K562 (cell line): ENCODE measurements at regions not wholly inside any gene's neighbourhood (a gene's known extent, or its start where the extent isn't known, plus 50 kb on each side); places are given as distances from the start of the nearest gene placed in this dataset.

Experiments
- ATAC-seq: fragments of 200-7000 bp; cut with Tn5 transposase; 3 replicates; pipeline ENCODE4 v1.9.1; 2020; ENCODE audit warnings: moderate library complexity
- BruUV-seq: library from RNA; stranded (reverse); fragments of 400-500 nt; replicated peaks from 2 replicates; lab custom pipeline; 2021; lab: Mats Ljungman, UMichigan
- CTCF ChIA-PET: fragments of 300-600 bp; formaldehyde crosslinking; extraction: SDS; loops from one replicate; lab custom pipeline; 2021; ENCODE audit warnings: low intra/inter-chr PET ratio; lab: Yijun Ruan, JAX
- POLR2A ChIA-PET: fragments of 300-600, 350-650 bp; sonication (Branson Sonifier 250); formaldehyde crosslinking; extraction: SDS; loops from one replicate; lab custom pipeline; 2021; ENCODE audit warnings: antibody characterized with exemption, inconsistent platforms; lab: Yijun Ruan, JAX
- DNase-seq, 4 experiments: peaks; one replicate each; pipeline versions ENCODE4 v3.0.0 to v3.0.0-alpha.2; 2011 to 2018; ENCODE audit warnings: low spot score in 3 of 4, mixed read lengths in 3 of 4; ENCODE audit errors: extremely low read depth in 1 of 4
- FAIRE-seq: peaks from 2 replicates; lab custom pipeline; 2011; peaks lifted over from hg19 to GRCh38; lab: Jason Lieb, UNC
- H2AFZ ChIP-seq: 2 replicates; pipeline ENCODE4 v1.6.0; 2011; ENCODE audit warnings: low read depth, low read length, control low read depth, inconsistent platforms
- H3K27ac ChIP-seq: fragments of 200-600 bp; 3 replicates; pipeline ENCODE4 v1.8.0; 2011; ENCODE audit warnings: low read depth, mild to moderate bottlenecking, control low read depth, inconsistent platforms, low read length, moderate library complexity, mixed read lengths; ENCODE audit errors: extremely low read depth
- H3K27me3 ChIP-seq, 2 experiments: fragments of 300-600 bp in 1 of 2; 2 replicates in 1 of 2; 3 replicates in 1 of 2; pipeline versions ENCODE4 v1.6.0 to v1.8.0; 2011; ENCODE audit warnings: inconsistent platforms in 2 of 2, low read length in 2 of 2, mild to moderate bottlenecking in 1 of 2, mixed read lengths in 1 of 2, moderate library complexity in 1 of 2; ENCODE audit not compliant: control insufficient read depth in 2 of 2, insufficient read depth in 2 of 2
- H3K36me3 ChIP-seq: fragments of 300-600 bp; 3 replicates; pipeline ENCODE4 v1.8.0; 2011; ENCODE audit warnings: mild to moderate bottlenecking, low read length, inconsistent platforms; ENCODE audit not compliant: control insufficient read depth, insufficient read depth
- H3K4me1 ChIP-seq, 2 experiments: fragments of 200-600 bp in 1 of 2; replicated peaks in 1 of 2; 2 replicates in 1 of 2; 3 replicates in 1 of 2; pipeline versions ENCODE4 v1.5.1 to v1.8.0; 2011; ENCODE audit warnings: inconsistent platforms in 2 of 2, low read length in 2 of 2, mild to moderate bottlenecking in 1 of 2, mixed read lengths in 1 of 2, moderate library complexity in 1 of 2; ENCODE audit not compliant: control insufficient read depth in 2 of 2, insufficient read depth in 2 of 2
- H3K4me2 ChIP-seq: 2 replicates; pipeline ENCODE4 v1.6.1; 2011; ENCODE audit warnings: low read length, control low read depth, inconsistent platforms, mixed read lengths; ENCODE audit not compliant: insufficient read depth
- H3K4me3 ChIP-seq: fragments of 200-600 bp; sonication (generic), shearing (Covaris generic); 2 replicates; pipeline ENCODE4 v1.5.1; 2016; ENCODE audit warnings: control low read depth, inconsistent platforms
- H3K79me2 ChIP-seq: fragments of 200-600 bp; 3 replicates; pipeline ENCODE4 v1.8.0; 2011; ENCODE audit warnings: low read length, inconsistent platforms; ENCODE audit not compliant: control insufficient read depth, insufficient read depth
- H3K9ac ChIP-seq, 2 experiments: 2 replicates each; pipeline versions ENCODE4 v1.6.0 to v1.6.1; 2011; ENCODE audit warnings: low read depth in 2 of 2, low read length in 2 of 2, control low read depth in 1 of 2, inconsistent platforms in 1 of 2, mild to moderate bottlenecking in 1 of 2, mixed read lengths in 1 of 2; ENCODE audit not compliant: insufficient read depth in 1 of 2
- H3K9me1 ChIP-seq: one replicate; pipeline ENCODE4 v1.6.0; 2011; ENCODE audit warnings: inconsistent platforms, mild to moderate bottlenecking, low read length, moderate library complexity; ENCODE audit not compliant: control insufficient read depth, insufficient read depth
- H3K9me3 ChIP-seq: replicated peaks from 2 replicates; pipeline ENCODE4 v1.5.1; 2011; ENCODE audit warnings: low read depth, low read length, inconsistent platforms; ENCODE audit not compliant: control insufficient read depth, insufficient read depth
- H4K20me1 ChIP-seq: replicated peaks from 2 replicates; pipeline ENCODE4 v1.6.1; 2011; ENCODE audit warnings: low read length, inconsistent platforms, mixed read lengths; ENCODE audit not compliant: control insufficient read depth, insufficient read depth
- ARID4B ChIP-seq: sonication (generic); formaldehyde crosslinking; IDR thresholded peaks from 2 replicates; pipeline ENCODE4 v1.8.0; 2022; ENCODE audit warnings: mild to moderate bottlenecking, missing genetic modification reagents
- CLOCK ChIP-seq: fragments of 250-450 bp; sonication (Bioruptor Pico); IDR thresholded peaks from 2 replicates; pipeline ENCODE4 v1.4.0; 2020; ENCODE audit warnings: mild to moderate bottlenecking, moderate library complexity, borderline replicate concordance
- EHMT2 ChIP-seq: fragments of 450-650 bp; IDR thresholded peaks from 2 replicates; pipeline ENCODE4 v1.6.1; 2018; ENCODE audit warnings: antibody characterized with exemption
- HDAC8 ChIP-seq: fragments of 450-650 bp; IDR thresholded peaks from 2 replicates; pipeline ENCODE4 v1.6.1; 2016; ENCODE audit warnings: mild to moderate bottlenecking, missing genetic modification characterization, moderate library complexity, missing compliant biosample characterization
- KDM2B ChIP-seq: fragments of 250-450 bp; sonication (Bioruptor Pico); IDR thresholded peaks from 2 replicates; pipeline ENCODE4 v1.8.0; 2021; ENCODE audit warnings: mild to moderate bottlenecking, moderate library complexity
- KLF6 ChIP-seq: fragments of 250-450 bp; sonication (Bioruptor Pico); IDR thresholded peaks from 2 replicates; pipeline ENCODE4 v1.4.0; 2020; ENCODE audit warnings: mild to moderate bottlenecking, moderate library complexity, borderline replicate concordance
- MIER1 ChIP-seq: fragments of 450-650 bp; IDR thresholded peaks from 2 replicates; pipeline ENCODE4 v1.6.1; 2016; ENCODE audit warnings: antibody characterized with exemption, mild to moderate bottlenecking, low read depth
- RUNX1 ChIP-seq: sonication (generic); IDR thresholded peaks from 2 replicates; pipeline ENCODE4 v1.6.1; 2016; ENCODE audit warnings: antibody characterized with exemption, low read depth
- ZC3H4 ChIP-seq: sonication (generic); formaldehyde crosslinking; IDR thresholded peaks from 2 replicates; pipeline ENCODE4 v1.9.0; 2021; ENCODE audit warnings: missing genetic modification reagents, borderline replicate concordance
- ZFP1 ChIP-seq: fragments of 450-650 bp; formaldehyde crosslinking; IDR thresholded peaks from 2 replicates; pipeline ENCODE4 v1.4.0; 2020; ENCODE audit warnings: mild to moderate bottlenecking, mixed read lengths
- ZNF232 ChIP-seq: sonication (generic); formaldehyde crosslinking; IDR thresholded peaks from 2 replicates; pipeline ENCODE4 v1.8.0; 2022; ENCODE audit warnings: mild to moderate bottlenecking, missing genetic modification reagents
- ZSCAN32 ChIP-seq: fragments of 450-650 bp; formaldehyde crosslinking; IDR thresholded peaks from 2 replicates; pipeline ENCODE4 v1.4.0; 2020; ENCODE audit warnings: mild to moderate bottlenecking, moderate library complexity
- WGBS: fragments of 100-300 bp; shearing (Covaris generic); methylation state at CpG from one replicate; pipeline ENCODE4 v1.1.6; 2016; ENCODE audit warnings: low coverage, mixed read lengths; ENCODE audit not compliant: insufficient coverage; ENCODE audit errors: missing lambda C conversion rate; 5-methylcytosine and 5-hydroxymethylcytosine counted together
- in situ Hi-C: fragments of 300-500 bp; cut with MboI; formaldehyde crosslinking; loops from 4 replicates; pipeline ENCODE4 v1.15.0; 2018; ENCODE audit warnings: inconsistent platforms, mixed read lengths
- intact Hi-C: fragments of 100-400 bp; cut with micrococcal nuclease; formaldehyde crosslinking; loops from 2 replicates; pipeline ENCODE4 v1.14.2; 2022
- TF ChIP-seq, protein P1 (sequence below): IDR thresholded peaks from 2 replicates; pipeline ENCODE4 v1.6.1; 2012; ENCODE audit warnings: low read depth, low read length, improper control_type of control experiment, borderline replicate concordance

GRCh38 chr3:104549099-104549714, 817.5 kb upstream of the ALCAM start (continued):
- TF ChIP-seq KLF6 (CRISPR knock-in tag) (no peak), RUNX1 (no peak), CLOCK (no peak)

DNA sequence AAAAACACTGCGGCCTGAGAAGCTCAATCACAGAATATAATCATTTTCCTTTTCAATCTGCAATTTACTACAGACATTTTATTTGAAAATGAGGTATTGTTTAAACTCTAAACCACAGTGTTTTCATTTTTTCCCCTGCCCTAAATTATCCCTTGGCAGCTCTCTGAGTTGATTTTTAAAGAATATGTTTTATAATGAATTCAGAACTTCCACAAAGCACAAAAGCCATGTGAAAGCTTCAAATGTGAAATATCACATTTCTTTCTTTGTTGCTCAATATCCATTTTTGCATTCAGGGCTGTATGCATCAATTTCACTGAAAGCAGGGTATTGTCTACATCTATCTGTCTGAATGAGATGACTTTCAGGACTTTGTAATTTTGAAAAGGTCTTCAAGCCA, 813.6 kb upstream of the ALCAM start:
- Histone ChIP-seq H4K20me1 (no peaks in the 10 kb centered on the region), H3K4me1 (no peaks in the 10 kb centered on the region), H3K4me3 (no peak overlapping the region), H3K27me3 (no peaks in the 10 kb centered on the region), H3K9me3 (no peaks in the 10 kb centered on the region), H2AFZ (no peak overlapping the region), H3K9ac (no peak overlapping the region), H3K9me1 (no peaks in the 10 kb centered on the region), H3K27ac (no peak overlapping the region), H3K36me3 (no peaks in the 10 kb centered on the region), H3K4me2 (no peak overlapping the region), H3K79me2 (no peaks in the 10 kb centered on the region)
- in situ Hi-C loops (no loop called here), intact Hi-C loops (no loop called here)
- ATAC-seq (no peak), FAIRE-seq (no peak), DNase-seq (no peak)
- CTCF ChIA-PET = no interaction called here
- 0% methylated on average over 1 of the region's 1 CpG for WGBS
- POLR2A ChIA-PET = no interaction called here
- no TSS peak for BruUV-seq
- TF ChIP-seq HDAC8 (tag) (no peak), ZNF232 (no peak), ZSCAN32 (CRISPR knock-in tag) (no peak), ZFP1 (no peak), ZC3H4 (no peak), KDM2B (no peak), ARID4B (no peak), EHMT2 (no peak), MIER1 (no peak)
- TF ChIP-seq, protein P1, sequence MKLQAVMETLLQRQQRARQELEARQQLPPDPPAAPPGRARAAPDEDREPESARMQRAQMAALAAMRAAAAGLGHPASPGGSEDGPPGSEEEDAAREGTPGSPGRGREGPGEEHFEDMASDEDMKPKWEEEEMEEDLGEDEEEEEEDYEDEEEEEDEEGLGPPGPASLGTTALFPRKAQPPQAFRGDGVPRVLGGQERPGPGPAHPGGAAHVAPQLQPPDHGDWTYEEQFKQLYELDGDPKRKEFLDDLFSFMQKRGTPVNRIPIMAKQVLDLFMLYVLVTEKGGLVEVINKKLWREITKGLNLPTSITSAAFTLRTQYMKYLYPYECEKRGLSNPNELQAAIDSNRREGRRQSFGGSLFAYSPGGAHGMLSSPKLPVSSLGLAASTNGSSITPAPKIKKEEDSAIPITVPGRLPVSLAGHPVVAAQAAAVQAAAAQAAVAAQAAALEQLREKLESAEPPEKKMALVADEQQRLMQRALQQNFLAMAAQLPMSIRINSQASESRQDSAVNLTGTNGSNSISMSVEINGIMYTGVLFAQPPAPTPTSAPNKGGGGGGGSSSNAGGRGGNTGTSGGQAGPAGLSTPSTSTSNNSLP = no peak
